GM11168 (cell line): ENCODE measurements at regions not wholly inside any gene's neighbourhood (a gene's known extent, or its start where the extent isn't known, plus 50 kb on each side); places are given as distances from the start of the nearest gene placed in this dataset.

Source experiments
- in situ Hi-C: fragments of 300-500 bp; cut with MboI; formaldehyde crosslinking; loops from one replicate; pipeline ENCODE4 v1.12.0; 2022; ENCODE audit warnings: low sequenced_read_pairs; ENCODE audit not compliant: unreplicated experiment

- in situ Hi-C loops, result no loop called here
Observed at GRCh38 chr2:129721846-129722245, 257.6 kb upstream of the RAB6C start.

- in situ Hi-C loops, result no loop called here
Observed at GRCh38 chr2:129722306-129723019, 257.0 kb upstream of the RAB6C start.

DNA sequence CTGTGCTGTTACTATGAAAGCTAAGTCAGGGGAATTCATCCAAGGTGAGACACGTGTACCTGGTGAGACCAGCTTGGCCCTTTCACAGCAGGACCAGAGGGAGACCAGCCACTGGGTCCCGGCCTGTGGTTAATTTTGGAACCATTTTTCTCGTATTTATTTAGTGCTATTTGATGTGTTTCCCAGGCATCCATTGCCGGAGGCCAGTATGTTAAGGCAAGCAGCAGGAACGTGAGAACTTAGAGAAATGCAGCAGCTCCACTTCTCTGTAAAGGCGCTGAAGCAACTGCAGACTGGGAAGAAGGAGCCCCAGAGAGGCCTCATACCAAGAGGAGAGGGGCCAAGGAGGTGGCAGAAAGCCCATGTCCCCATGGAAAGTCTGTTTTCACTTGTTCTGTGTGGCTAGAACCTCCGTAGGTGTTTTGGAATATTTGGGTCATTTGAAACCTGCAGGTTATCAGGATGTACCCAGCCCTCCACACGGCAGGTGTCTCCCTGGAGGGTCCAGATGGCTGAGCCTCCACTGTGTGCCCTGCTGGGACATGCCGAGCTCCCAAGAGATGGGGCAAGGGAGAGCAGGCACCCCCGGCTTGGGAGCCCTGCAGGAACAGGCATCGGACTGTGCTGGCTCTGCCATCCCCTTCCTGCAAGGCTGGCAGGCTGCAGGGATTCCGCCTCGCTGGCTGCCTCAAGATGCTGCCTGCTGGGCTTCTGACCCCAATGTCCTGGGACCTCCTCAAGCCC lies 256.0 kb upstream of the RAB6C start:
- in situ Hi-C loops, result no loop called here

GRCh38 chr2:129724021-129724757 lies 255.3 kb upstream of the RAB6C start:
- in situ Hi-C loops, result no loop called here

- in situ Hi-C loops, result no loop called here
Observed at GRCh38 chr2:129726216-129726615, 253.2 kb upstream of the RAB6C start.

GRCh38 chr2:129727286-129727685 lies 252.2 kb upstream of the RAB6C start:
- in situ Hi-C loops, result no loop called here

DNA sequence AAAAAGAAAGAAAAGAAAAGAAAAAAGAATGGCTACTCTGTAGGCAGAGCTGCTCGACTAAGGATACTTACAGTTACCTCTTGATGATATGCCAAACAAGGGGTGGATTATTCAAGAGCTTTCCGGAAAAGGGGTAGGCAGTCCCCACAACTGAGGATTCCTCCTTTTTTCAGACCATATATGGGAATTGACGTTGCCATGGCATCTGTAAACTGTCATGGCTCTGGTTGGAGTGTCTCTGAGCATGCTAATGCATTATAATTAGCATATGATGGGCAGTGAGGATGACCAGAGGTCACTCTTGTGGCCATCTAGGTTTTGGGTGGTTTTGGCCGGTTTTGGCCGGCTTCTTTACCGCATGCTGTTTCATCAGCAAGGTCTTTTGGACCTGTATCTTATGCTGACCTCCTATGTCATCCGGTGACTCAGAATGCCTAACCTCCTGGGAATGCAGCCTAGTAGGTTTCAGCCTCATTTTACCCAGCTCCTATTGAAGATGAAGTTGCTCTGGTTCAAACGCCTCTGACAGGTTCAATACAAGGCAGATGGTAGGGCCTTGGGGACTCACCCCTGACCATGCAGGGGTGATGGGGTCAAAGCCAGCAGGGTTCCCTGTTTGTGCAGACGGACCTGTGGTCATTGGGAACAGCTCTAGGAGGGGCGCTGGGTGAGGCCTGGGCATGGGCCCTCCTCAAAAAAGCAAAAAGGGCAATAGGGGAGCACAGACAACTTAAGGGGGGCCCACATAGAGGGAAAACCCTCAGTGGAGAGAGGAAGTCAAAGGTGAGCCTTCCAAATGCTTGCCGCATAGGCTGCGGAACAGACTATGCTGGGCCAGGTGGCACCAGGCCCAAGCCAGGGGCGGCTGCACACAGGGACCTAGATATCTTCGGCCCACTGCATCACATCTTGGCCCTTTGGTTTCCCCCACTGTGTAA lies 251.2 kb upstream of the RAB6C start:
- in situ Hi-C loops, result no loop called here

DNA sequence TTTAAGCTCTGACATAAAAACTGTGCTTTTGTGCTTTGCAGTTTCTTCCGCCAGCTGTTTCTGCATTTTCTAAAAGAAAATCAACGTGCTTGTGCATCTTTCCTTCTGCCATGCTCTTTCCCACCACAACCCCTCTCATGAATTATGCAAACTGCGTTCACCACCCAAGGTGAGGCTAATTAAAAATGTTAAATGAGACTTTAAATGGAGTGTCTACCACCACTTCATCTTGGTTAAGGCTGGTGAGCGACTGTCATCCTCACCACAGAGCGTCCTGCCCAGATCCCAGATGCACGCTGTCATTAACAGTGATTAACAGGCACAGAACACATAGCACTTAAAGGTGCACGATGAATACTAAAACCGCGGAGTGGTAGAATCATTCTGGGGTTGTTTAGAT lies 250.5 kb upstream of the RAB6C start:
- in situ Hi-C loops, result no loop called here

GRCh38 chr2:129729646-129730045 lies 249.8 kb upstream of the RAB6C start:
- in situ Hi-C loops, result no loop called here

- in situ Hi-C loops, result no loop called here
Observed at GRCh38 chr2:129730979-129731378, 248.5 kb upstream of the RAB6C start.

DNA sequence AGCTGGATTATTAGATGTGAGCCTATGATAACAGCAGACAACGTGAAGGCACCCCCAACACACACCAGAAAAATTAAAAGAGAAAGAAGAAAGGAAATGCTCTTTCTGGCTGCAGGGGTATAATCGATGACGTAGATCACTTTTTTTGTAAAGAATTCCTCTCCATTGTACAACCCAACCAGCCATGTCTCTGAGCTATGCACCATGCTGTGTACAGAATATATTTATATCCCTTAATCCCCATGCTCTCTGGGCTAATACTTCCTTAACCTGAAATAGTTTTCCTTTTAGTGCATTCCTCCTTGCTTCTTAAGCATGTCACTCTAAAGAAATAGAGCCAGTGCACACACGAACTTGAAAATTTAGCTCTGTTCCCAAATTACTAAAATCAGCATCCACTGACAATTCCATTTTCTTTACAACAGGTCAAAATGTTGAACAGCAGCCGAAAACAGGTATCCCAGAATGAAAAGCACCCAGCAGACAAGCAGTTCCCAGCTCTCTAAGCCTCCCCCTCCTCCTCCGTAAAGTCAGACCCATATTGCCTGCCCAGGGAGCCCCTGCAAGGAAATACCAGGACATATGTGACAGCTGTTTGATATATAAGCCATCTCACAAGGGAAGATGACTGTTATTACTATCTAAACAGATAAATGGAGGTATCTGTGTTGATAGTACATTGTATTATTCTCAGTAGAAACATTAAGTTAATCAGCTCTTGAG lies 247.4 kb upstream of the RAB6C start:
- in situ Hi-C loops, result no loop called here

DNA sequence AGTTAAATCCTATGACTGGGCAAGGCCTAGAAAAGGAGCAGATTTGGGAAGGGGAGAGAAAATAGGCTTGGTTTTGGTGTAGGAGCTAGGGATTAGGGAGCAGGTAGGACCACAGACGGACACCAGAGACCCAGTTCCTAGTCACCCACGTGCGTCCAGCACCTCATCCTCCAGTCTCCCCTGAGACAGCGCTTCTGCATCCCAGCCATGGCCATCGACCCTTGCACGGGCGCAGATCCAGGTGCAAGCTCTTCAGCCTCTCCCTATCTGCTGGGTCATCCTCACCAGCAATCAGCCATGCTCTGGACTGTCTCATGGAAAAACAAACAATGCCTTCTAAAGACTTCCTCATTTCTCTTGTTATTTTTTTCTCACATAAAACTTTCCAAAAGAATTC lies 246.8 kb upstream of the RAB6C start:
- in situ Hi-C loops, result no loop called here

DNA sequence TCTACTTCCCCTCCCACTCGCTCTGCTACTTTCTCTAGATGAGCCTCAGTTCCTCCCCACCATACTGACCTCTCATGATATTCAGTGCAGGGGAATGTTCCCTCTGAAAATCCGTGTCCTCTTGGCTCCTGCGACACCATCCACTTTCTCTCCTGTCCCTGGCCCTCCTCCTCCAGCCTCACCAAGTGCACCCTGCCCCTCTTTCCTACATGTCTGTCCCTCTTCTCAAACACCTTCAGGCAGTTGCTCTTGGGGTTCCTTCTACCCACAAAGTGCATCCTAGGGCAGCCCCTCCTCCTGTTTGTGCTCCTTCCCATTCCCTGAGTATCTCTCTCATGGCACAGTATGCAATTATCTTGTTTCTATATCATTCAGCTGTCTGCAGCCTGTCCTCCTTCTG lies 246.4 kb upstream of the RAB6C start:
- in situ Hi-C loops, result no loop called here

- in situ Hi-C loops, result no loop called here
Observed at GRCh38 chr2:129733579-129733978, 245.9 kb upstream of the RAB6C start.

- in situ Hi-C loops, result no loop called here
Observed at GRCh38 chr2:129734343-129735034, 245.0 kb upstream of the RAB6C start.

DNA sequence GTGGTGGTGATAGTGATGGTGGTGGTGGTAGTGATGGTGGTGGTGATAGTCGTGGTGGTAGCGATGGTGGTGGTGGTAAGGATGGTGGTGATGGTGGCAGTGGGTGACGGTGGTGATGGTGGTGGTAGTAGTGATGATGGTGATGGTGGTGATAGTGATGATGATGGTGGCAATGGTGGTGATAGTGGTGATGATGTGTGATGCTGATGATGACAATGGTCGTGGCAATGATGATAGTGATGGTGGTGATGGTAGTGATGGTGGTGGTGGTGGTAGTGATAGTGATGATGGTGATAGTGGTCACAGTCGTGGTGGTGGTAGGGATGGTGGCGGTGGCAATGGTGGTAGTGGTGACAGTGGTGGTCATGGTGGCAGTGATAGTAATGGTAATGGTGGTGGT lies 243.9 kb upstream of the RAB6C start:
- in situ Hi-C loops, result no loop called here

GRCh38 chr2:129737660-129738527 lies 241.6 kb upstream of the RAB6C start:
- in situ Hi-C loops, result no loop called here

DNA sequence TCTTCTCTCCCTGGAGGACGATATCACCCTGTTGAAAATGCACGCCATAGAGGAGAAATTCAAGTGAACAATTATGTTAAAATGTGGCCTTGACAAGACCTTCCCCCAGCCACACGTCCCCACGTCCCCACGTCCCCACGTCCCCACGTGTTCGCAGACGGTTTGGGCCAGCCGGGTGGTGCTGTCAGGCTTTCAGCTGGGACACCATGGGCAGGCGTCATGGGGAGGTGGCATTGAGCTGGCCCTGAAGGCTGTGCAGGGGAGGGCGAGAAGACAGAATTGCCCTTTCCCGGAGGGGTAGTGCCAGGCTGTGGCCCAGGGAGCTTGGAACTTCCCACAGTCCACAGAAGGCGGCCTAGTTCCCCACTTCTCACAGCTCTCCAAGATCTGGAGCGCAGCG lies 240.7 kb upstream of the RAB6C start:
- in situ Hi-C loops, result no loop called here
